GM21619 (cell line): ENCODE measurements at regions not wholly inside any gene's neighbourhood (a gene's known extent, or its start where the extent isn't known, plus 50 kb on each side); places are given as distances from the start of the nearest gene placed in this dataset.

Source experiments
- ATAC-seq: cut with Tn5 transposase; IDR thresholded peaks from one replicate; pipeline ENCODE4 v1.9.1; 2021; ENCODE audit not compliant: unreplicated experiment

- ATAC-seq = no peak
Observed at GRCh38 chr1:4510276-4510691, 144.1 kb upstream of the AJAP1 start.

GRCh38 chr1:4511374-4511773, 143.0 kb upstream of the AJAP1 start:
- no peak for ATAC-seq

GRCh38 chr1:4512636-4513035, 141.8 kb upstream of the AJAP1 start:
- ATAC-seq = no peak

- ATAC-seq = no peak
Observed at GRCh38 chr1:4513685-4514084, 140.7 kb upstream of the AJAP1 start.

GRCh38 chr1:4515727-4516289, 138.6 kb upstream of the AJAP1 start:
- no peak for ATAC-seq

- ATAC-seq = no peak
Observed at GRCh38 chr1:4516596-4516995, 137.8 kb upstream of the AJAP1 start.

- ATAC-seq = no peak
Observed at GRCh38 chr1:4517186-4517954, 137.0 kb upstream of the AJAP1 start.

- no peak for ATAC-seq
Observed at GRCh38 chr1:4518621-4519020, 135.8 kb upstream of the AJAP1 start.

GRCh38 chr1:4519954-4520353, 134.5 kb upstream of the AJAP1 start:
- ATAC-seq = no peak

GRCh38 chr1:4523551-4523950, 130.9 kb upstream of the AJAP1 start:
- ATAC-seq = no peak

- no peak for ATAC-seq
Observed at GRCh38 chr1:4526747-4527146, 127.7 kb upstream of the AJAP1 start.

GRCh38 chr1:4527819-4528218, 126.6 kb upstream of the AJAP1 start:
- ATAC-seq = no peak

- ATAC-seq = no peak
Observed at GRCh38 chr1:4528590-4528989, 125.8 kb upstream of the AJAP1 start.

- ATAC-seq = no peak
Observed at GRCh38 chr1:4529446-4530165, 124.8 kb upstream of the AJAP1 start.

GRCh38 chr1:4530166-4530785, 124.1 kb upstream of the AJAP1 start:
- ATAC-seq = no peak

- no peak for ATAC-seq
Observed at GRCh38 chr1:4531842-4532241, 122.6 kb upstream of the AJAP1 start.

- no peak for ATAC-seq
Observed at GRCh38 chr1:4532656-4533055, 121.8 kb upstream of the AJAP1 start.

- no peak for ATAC-seq
Observed at GRCh38 chr1:4546911-4547310, 107.5 kb upstream of the AJAP1 start.

- no peak for ATAC-seq
Observed at GRCh38 chr1:4549930-4550329, 104.5 kb upstream of the AJAP1 start.

GRCh38 chr1:4550941-4551340, 103.5 kb upstream of the AJAP1 start:
- ATAC-seq = no peak

GRCh38 chr1:4551706-4552105, 102.7 kb upstream of the AJAP1 start:
- no peak for ATAC-seq

- no peak for ATAC-seq
Observed at GRCh38 chr1:4553761-4554160, 100.6 kb upstream of the AJAP1 start.
